ENCODE measurements at regions not wholly inside any gene's neighbourhood (a gene's known extent, or its start where the extent isn't known, plus 50 kb on each side); places are given as distances from the start of the nearest gene placed in this dataset.

GRCh38 chr3:31235062-31235700, 297.5 kb upstream of the STT3B start:
- in situ Hi-C loops (cut with MboI; ENCODE audit: low sequenced_read_pairs, unreplicated experiment) = no loop called here
- no peak for DNase-seq (ENCODE audit: low spot score)
- TF ChIP-seq CTCF (IDR thresholded peaks at IDR 0.05; ENCODE audit: borderline replicate concordance, control extremely low read depth, extremely low read depth, insufficient read depth, missing control alignments) = no peak

GRCh38 chr3:31237887-31238286, 294.8 kb upstream of the STT3B start:
- no peak for DNase-seq (ENCODE audit: low spot score)
- no peak for TF ChIP-seq CTCF (IDR thresholded peaks at IDR 0.05; ENCODE audit: borderline replicate concordance, control extremely low read depth, extremely low read depth, insufficient read depth, missing control alignments)
- in situ Hi-C loops (cut with MboI; ENCODE audit: low sequenced_read_pairs, unreplicated experiment) = no loop called here

- no peak for TF ChIP-seq CTCF (IDR thresholded peaks at IDR 0.05; ENCODE audit: borderline replicate concordance, control extremely low read depth, extremely low read depth, insufficient read depth, missing control alignments)
- in situ Hi-C loops (cut with MboI; ENCODE audit: low sequenced_read_pairs, unreplicated experiment) = no loop called here
- no peak for DNase-seq (ENCODE audit: low spot score)
Observed at GRCh38 chr3:31240013-31240412, 292.7 kb upstream of the STT3B start.

GRCh38 chr3:31240466-31240865, 292.3 kb upstream of the STT3B start:
- in situ Hi-C loops (cut with MboI; ENCODE audit: low sequenced_read_pairs, unreplicated experiment) = no loop called here
- TF ChIP-seq CTCF (IDR thresholded peaks at IDR 0.05; ENCODE audit: borderline replicate concordance, control extremely low read depth, extremely low read depth, insufficient read depth, missing control alignments) = no peak
- no peak for DNase-seq (ENCODE audit: low spot score)

GRCh38 chr3:31240874-31241273, 291.9 kb upstream of the STT3B start:
- no peak for DNase-seq (ENCODE audit: low spot score)
- no peak for TF ChIP-seq CTCF (IDR thresholded peaks at IDR 0.05; ENCODE audit: borderline replicate concordance, control extremely low read depth, extremely low read depth, insufficient read depth, missing control alignments)
- in situ Hi-C loops (cut with MboI; ENCODE audit: low sequenced_read_pairs, unreplicated experiment) = no loop called here

GRCh38 chr3:31241533-31241932, 291.2 kb upstream of the STT3B start:
- no peak for DNase-seq (ENCODE audit: low spot score)
- in situ Hi-C loops (cut with MboI; ENCODE audit: low sequenced_read_pairs, unreplicated experiment) = no loop called here

More at GRCh38 chr3:31241533-31241932, 291.2 kb upstream of the STT3B start:
- no peak for TF ChIP-seq CTCF (IDR thresholded peaks at IDR 0.05; ENCODE audit: borderline replicate concordance, control extremely low read depth, extremely low read depth, insufficient read depth, missing control alignments)

All from GM13976 (cell line).